ENCODE measurements at regions not wholly inside any gene's neighbourhood (a gene's known extent, or its start where the extent isn't known, plus 50 kb on each side); places are given as distances from the start of the nearest gene placed in this dataset.
"Not testable (repeated sequence)": the region's sequence is repeated elsewhere in the genome, so short reads cannot be mapped to it uniquely, and the experiment has no call there.

GRCh38 chr2:195552581-195552980, 104.4 kb upstream of the SLC39A10 start:
- H3K4me1 ChIP-seq (ENCODE audit: control insufficient read depth in 1 of 2, insufficient read depth in 1 of 2, low read depth in 1 of 2, low read length in 1 of 2), result no peaks in the 10 kb centered on the region
- H3K36me3 ChIP-seq, result no peaks in the 10 kb centered on the region
- no peak overlapping the region for H3K27ac ChIP-seq
- no peak overlapping the region for H3K4me3 ChIP-seq (ENCODE audit: low read depth in 1 of 2, low read length in 1 of 2)
- H3K27me3 ChIP-seq, result no peaks in the 10 kb centered on the region
- TF ChIP-seq, protein P1, sequence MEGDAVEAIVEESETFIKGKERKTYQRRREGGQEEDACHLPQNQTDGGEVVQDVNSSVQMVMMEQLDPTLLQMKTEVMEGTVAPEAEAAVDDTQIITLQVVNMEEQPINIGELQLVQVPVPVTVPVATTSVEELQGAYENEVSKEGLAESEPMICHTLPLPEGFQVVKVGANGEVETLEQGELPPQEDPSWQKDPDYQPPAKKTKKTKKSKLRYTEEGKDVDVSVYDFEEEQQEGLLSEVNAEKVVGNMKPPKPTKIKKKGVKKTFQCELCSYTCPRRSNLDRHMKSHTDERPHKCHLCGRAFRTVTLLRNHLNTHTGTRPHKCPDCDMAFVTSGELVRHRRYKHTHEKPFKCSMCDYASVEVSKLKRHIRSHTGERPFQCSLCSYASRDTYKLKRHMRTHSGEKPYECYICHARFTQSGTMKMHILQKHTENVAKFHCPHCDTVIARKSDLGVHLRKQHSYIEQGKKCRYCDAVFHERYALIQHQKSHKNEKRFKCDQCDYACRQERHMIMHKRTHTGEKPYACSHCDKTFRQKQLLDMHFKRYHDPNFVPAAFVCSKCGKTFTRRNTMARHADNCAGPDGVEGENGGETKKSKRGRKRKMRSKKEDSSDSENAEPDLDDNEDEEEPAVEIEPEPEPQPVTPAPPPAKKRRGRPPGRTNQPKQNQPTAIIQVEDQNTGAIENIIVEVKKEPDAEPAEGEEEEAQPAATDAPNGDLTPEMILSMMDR (IDR thresholded peaks at IDR 0.05), result no peak
- no peaks in the 10 kb centered on the region for H3K9me3 ChIP-seq

DNA sequence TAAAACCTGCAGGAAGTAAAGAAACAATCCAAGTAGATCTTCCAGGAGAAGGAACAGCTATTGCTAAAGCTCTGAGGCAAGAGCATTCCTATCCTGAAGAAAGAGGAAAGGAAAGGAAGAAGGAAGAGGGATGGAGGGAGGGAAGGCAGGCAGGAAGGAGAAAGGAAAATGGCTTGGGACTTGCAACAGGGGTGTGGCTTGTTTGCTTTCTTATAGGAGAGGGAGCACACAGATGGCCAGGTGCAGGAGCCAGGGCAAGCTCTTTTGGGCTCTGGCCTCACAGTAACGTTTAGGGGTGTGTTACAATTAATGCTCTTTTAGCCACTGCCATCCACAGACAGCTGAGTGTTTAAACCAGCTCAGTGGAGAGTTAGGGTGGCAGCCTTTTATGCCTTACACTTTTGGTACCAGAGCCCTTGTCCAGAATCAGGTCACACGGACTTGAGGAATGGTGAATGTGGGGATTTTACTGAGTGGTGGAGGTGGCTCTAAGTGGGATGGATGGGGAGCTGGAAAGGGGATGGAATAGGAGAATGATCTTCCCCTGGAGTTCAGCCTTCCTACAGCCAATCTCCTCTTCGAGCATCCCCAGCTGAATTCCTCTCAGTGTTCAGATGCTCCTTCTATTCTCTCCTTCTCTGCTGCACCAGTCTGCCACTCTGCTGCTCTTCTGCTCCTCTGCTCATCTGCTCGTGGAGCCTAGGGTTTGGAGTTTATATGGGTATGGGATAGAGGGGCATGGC, 108.7 kb upstream of the SLC39A10 start:
- H3K4me1 ChIP-seq (ENCODE audit: control insufficient read depth in 1 of 2, insufficient read depth in 1 of 2, low read depth in 1 of 2, low read length in 1 of 2), result peaks cover 2% of the 10 kb centered on the region in 2 experiments
- no peak overlapping the region for H3K27ac ChIP-seq
- no peak overlapping the region for H3K4me3 ChIP-seq (ENCODE audit: low read depth in 1 of 2, low read length in 1 of 2)
- H3K9me3 ChIP-seq, result no peaks in the 10 kb centered on the region
- H3K36me3 ChIP-seq, result no peaks in the 10 kb centered on the region
- TF ChIP-seq, protein P1 (IDR thresholded peaks at IDR 0.05), result no peak
- H3K27me3 ChIP-seq, result no peaks in the 10 kb centered on the region

DNA sequence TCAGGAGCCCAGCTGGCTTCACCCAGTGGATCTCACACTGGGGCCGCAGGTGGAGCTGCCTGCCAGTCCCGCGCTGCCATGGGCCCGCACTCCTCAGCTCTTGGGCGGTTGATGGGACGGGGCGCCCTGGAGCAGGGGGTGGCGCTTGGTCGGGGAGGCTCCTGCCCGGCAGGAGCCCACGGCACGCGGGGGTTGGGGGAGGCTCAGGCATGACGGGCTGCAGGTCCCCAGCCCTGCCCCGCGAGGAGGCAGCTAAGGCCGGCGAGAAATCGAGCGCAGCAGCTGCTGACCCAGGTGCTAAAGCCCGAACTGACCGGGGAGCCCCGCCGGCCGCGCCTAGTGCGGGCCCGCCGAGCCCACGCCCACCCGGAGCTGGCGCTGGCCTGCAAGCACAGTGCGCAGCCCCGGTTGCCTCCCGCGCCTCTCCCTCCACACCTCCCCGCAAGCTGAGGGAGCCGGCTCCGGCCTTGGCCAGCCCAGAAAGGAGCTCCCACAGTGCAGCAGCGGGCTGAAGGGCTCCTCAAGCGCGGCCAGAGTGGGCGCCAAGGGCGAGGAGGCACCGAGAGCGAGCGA, 109.7 kb upstream of the SLC39A10 start:
- H3K4me1 ChIP-seq (ENCODE audit: control insufficient read depth in 1 of 2, insufficient read depth in 1 of 2, low read depth in 1 of 2, low read length in 1 of 2), result peaks cover 10 to 11% of the 10 kb centered on the region in 2 experiments
- not testable (repeated sequence) for H3K27ac ChIP-seq; H3K27me3 ChIP-seq; H3K4me3 ChIP-seq (ENCODE audit: low read depth in 1 of 2, low read length in 1 of 2); H3K9me3 ChIP-seq; H3K36me3 ChIP-seq

GRCh38 chr2:195545811-195546210, 111.2 kb upstream of the SLC39A10 start:
- H3K9me3 ChIP-seq, result no peaks in the 10 kb centered on the region
- TF ChIP-seq, protein P1 (IDR thresholded peaks at IDR 0.05), result no peak
- no peaks in the 10 kb centered on the region for H3K27me3 ChIP-seq
- H3K4me3 ChIP-seq (ENCODE audit: low read depth in 1 of 2, low read length in 1 of 2), result no peak overlapping the region
- H3K36me3 ChIP-seq, result no peaks in the 10 kb centered on the region
- peaks cover 10 to 11% of the 10 kb centered on the region in 2 experiments for H3K4me1 ChIP-seq (ENCODE audit: control insufficient read depth in 1 of 2, insufficient read depth in 1 of 2, low read depth in 1 of 2, low read length in 1 of 2)
- no peak overlapping the region for H3K27ac ChIP-seq

DNA sequence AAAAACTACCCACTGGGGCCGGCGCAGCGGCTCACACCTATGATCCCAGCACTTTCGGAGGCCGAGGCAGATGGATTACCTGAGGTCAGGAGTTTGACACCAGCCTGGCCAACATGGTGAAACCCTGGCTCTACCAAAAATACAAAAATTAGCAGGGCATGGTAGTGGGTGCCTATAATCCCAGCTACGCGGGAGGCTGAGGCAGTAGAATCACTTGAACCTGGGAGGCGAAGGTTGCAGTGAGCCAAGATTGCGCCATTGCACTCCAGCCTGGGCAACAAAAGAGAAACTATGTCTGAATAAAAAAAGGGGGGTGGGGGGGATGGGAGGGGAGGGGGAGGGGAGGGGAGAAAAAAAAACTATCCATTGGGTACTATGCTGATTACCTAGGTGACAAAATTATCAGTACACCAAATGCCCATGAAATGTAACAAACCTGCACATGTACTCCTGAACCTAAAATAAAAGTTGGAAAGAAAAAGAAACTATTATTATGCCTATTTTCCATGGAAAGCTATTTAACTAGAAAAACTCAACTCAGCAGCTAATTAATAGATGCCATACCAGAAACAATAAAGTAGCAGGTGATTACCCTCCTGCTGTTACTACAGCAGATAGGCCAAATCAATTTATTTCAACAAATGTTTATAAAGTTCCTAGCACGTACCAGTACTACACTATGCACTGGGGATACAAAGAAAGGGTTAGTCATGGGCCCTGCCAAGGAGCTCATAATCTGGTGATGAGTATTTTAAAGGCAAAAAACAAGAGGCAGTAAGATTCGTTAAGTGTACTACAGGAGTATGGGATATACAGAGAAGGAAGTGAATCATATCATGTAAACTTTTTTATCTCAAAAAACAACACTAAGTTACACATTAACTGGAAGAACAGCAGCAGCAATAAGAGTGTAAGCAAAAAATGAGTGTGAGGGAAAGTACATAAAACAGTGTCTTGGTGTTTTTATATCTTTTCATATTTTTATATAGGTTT, 112.8 kb upstream of the SLC39A10 start:
- no peaks in the 10 kb centered on the region for H3K36me3 ChIP-seq
- no peaks in the 10 kb centered on the region for H3K9me3 ChIP-seq
- H3K27ac ChIP-seq, result no peak overlapping the region
- H3K4me3 ChIP-seq (ENCODE audit: low read depth in 1 of 2, low read length in 1 of 2), result no peak overlapping the region
- H3K27me3 ChIP-seq, result no peaks in the 10 kb centered on the region
- H3K4me1 ChIP-seq (ENCODE audit: control insufficient read depth in 1 of 2, insufficient read depth in 1 of 2, low read depth in 1 of 2, low read length in 1 of 2), result peaks cover 10 to 11% of the 10 kb centered on the region in 2 experiments
- TF ChIP-seq, protein P1 (IDR thresholded peaks at IDR 0.05), result no peak
